HEK293T (cell line): ENCODE measurements at regions not wholly inside any gene's neighbourhood (a gene's known extent, or its start where the extent isn't known, plus 50 kb on each side); places are given as distances from the start of the nearest gene placed in this dataset.

Source experiments
- CTCF ChIA-PET: fragments of 350-600 bp; formaldehyde crosslinking; extraction: SDS; loops from one replicate; lab custom pipeline; 2021; ENCODE audit warnings: antibody characterized with exemption, inconsistent platforms; lab: Yijun Ruan, JAX
- POLR2A ChIA-PET: fragments of 350-600 bp; formaldehyde crosslinking; extraction: SDS; loops from one replicate; lab custom pipeline; 2020; ENCODE audit warnings: antibody characterized with exemption, inconsistent platforms; lab: Yijun Ruan, JAX
- DNase-seq: peaks from one replicate; pipeline ENCODE4 v3.0.0; 2012; ENCODE audit warnings: mixed read lengths; ENCODE audit errors: extremely low spot score
- ARNT ChIP-seq: fragments of 450-650 bp; IDR thresholded peaks from 2 replicates; pipeline ENCODE4 v1.6.1; 2017; ENCODE audit warnings: mild to moderate bottlenecking
- BHLHE40 ChIP-seq: fragments of 450-650 bp; IDR thresholded peaks from 2 replicates; pipeline ENCODE4 v1.6.1; 2016; ENCODE audit warnings: mild to moderate bottlenecking, moderate library complexity, borderline replicate concordance
- CTBP1 ChIP-seq: fragments of 450-650 bp; IDR thresholded peaks from 2 replicates; pipeline ENCODE4 v1.6.1; 2016; ENCODE audit warnings: borderline replicate concordance
- ELF4 ChIP-seq: fragments of 450-650 bp; IDR thresholded peaks from 2 replicates; pipeline ENCODE4 v1.6.1; 2017; ENCODE audit warnings: antibody characterized with exemption
- FOXA1 ChIP-seq: fragments of 450-650 bp; IDR thresholded peaks from 2 replicates; pipeline ENCODE4 v1.6.1; 2016; ENCODE audit warnings: mild to moderate bottlenecking
- FOXK2 ChIP-seq: fragments of 450-650 bp; IDR thresholded peaks from 2 replicates; pipeline ENCODE4 v1.6.1; 2016; ENCODE audit warnings: mild to moderate bottlenecking
- FOXM1 ChIP-seq: fragments of 450-650 bp; IDR thresholded peaks from 2 replicates; pipeline ENCODE4 v1.6.1; 2017; ENCODE audit warnings: mild to moderate bottlenecking, borderline replicate concordance
- HDGF ChIP-seq: fragments of 450-650 bp; IDR thresholded peaks from 2 replicates; pipeline ENCODE4 v1.6.1; 2017; ENCODE audit warnings: antibody characterized with exemption, borderline replicate concordance
- L3MBTL2 ChIP-seq: fragments of 450-650 bp; conservative IDR thresholded peaks from 2 replicates; pipeline ENCODE4 v1.6.1; 2016; ENCODE audit warnings: mild to moderate bottlenecking
- LEF1 ChIP-seq: fragments of 450-650 bp; IDR thresholded peaks from 2 replicates; pipeline ENCODE4 v1.6.1; 2017; ENCODE audit warnings: mild to moderate bottlenecking, borderline replicate concordance
- NFRKB ChIP-seq: fragments of 450-650 bp; IDR thresholded peaks from 2 replicates; pipeline ENCODE4 v1.6.1; 2016; ENCODE audit warnings: mild to moderate bottlenecking, moderate library complexity
- PKNOX1 ChIP-seq: fragments of 450-650 bp; IDR thresholded peaks from 2 replicates; pipeline ENCODE4 v1.6.1; 2016
- SP1 ChIP-seq: fragments of 450-650 bp; IDR thresholded peaks from 2 replicates; pipeline ENCODE4 v1.6.1; 2017
- SUZ12 ChIP-seq: fragments of 450-650 bp; IDR thresholded peaks from 2 replicates; pipeline ENCODE4 v1.6.1; 2016; ENCODE audit warnings: mild to moderate bottlenecking
- TARDBP ChIP-seq: fragments of 450-650 bp; IDR thresholded peaks from 2 replicates; pipeline ENCODE4 v1.6.1; 2016
- ZNF384 ChIP-seq: fragments of 450-650 bp; IDR thresholded peaks from 2 replicates; pipeline ENCODE4 v1.6.1; 2016

GRCh38 chr2:126976721-126977328 lies 78.1 kb downstream of the TEX51 start:
- ChIA-PET POLR2A (no interaction called here), CTCF (no interaction called here)
- no peak for TF ChIP-seq PKNOX1
- TF ChIP-seq FOXK2: no peak
- TF ChIP-seq FOXA1: no peak
- no peak for TF ChIP-seq BHLHE40
- TF ChIP-seq ELF4: no peak
- TF ChIP-seq NFRKB: no peak
- TF ChIP-seq TARDBP: no peak
- TF ChIP-seq L3MBTL2: no peak
- TF ChIP-seq SUZ12: no peak
- TF ChIP-seq LEF1: no peak
- TF ChIP-seq FOXM1: no peak
- no peak for TF ChIP-seq HDGF
- no peak for TF ChIP-seq ARNT
- no peak for TF ChIP-seq ZNF384
- no peak for TF ChIP-seq SP1
- TF ChIP-seq CTBP1: no peak

GRCh38 chr2:126978333-126978732 lies 79.6 kb downstream of the TEX51 start:
- no peak for DNase-seq
- TF ChIP-seq ELF4 (no peak), TARDBP (no peak), ZNF384 (no peak), NFRKB (no peak), PKNOX1 (no peak), CTBP1 (no peak), FOXA1 (no peak), L3MBTL2 (no peak), HDGF (no peak), FOXK2 (no peak), SP1 (no peak), ARNT (no peak), SUZ12 (no peak), BHLHE40 (no peak), LEF1 (no peak)
- ChIA-PET CTCF (no interaction called here), POLR2A (no interaction called here)

More at GRCh38 chr2:126976721-126977328, 78.1 kb downstream of the TEX51 start:
- DNase-seq: no peak

- ChIA-PET CTCF (no interaction called here), POLR2A (no interaction called here)
- no peak for DNase-seq
- TF ChIP-seq FOXM1 (no peak), SUZ12 (no peak), FOXA1 (no peak), BHLHE40 (no peak), ELF4 (no peak), SP1 (no peak)
Observed at GRCh38 chr2:126979039-126980003, 80.6 kb downstream of the TEX51 start.

- TF ChIP-seq HDGF (no peak), PKNOX1 (no peak), CTBP1 (no peak), L3MBTL2 (no peak), FOXK2 (no peak), SP1 (no peak), ZNF384 (no peak), BHLHE40 (no peak)
- POLR2A ChIA-PET: no interaction called here
- CTCF ChIA-PET: no interaction called here
- DNase-seq: no peak
Observed at GRCh38 chr2:126981476-126981875, 82.8 kb downstream of the TEX51 start.

- POLR2A ChIA-PET: no interaction called here
- TF ChIP-seq CTBP1 (no peak), ELF4 (no peak)
- CTCF ChIA-PET: no interaction called here
- DNase-seq: no peak
Observed at GRCh38 chr2:126982935-126983334, 84.2 kb downstream of the TEX51 start.

GRCh38 chr2:126986631-126987187 lies 88.0 kb downstream of the TEX51 start:
- no peak for DNase-seq
- ChIA-PET POLR2A (interaction anchor here (0.9 kb wide), 1 partner anchor 9 kb away, joined by 3 read pairs; no protein-coding TSS in a partner anchor), CTCF (no interaction called here)
- TF ChIP-seq ZNF384 (no peak), LEF1 (no peak), FOXA1 (no peak), HDGF (no peak), PKNOX1 (no peak), ELF4 (no peak), CTBP1 (no peak), TARDBP (no peak), FOXK2 (no peak), ARNT (no peak), NFRKB (no peak), SUZ12 (no peak), SP1 (no peak), L3MBTL2 (no peak), FOXM1 (no peak)
